ENCODE measurements at regions not wholly inside any gene's neighbourhood (a gene's known extent, or its start where the extent isn't known, plus 50 kb on each side); places are given as distances from the start of the nearest gene placed in this dataset.
"Not testable (repeated sequence)": the region's sequence is repeated elsewhere in the genome, so short reads cannot be mapped to it uniquely, and the experiment has no call there.

DNA sequence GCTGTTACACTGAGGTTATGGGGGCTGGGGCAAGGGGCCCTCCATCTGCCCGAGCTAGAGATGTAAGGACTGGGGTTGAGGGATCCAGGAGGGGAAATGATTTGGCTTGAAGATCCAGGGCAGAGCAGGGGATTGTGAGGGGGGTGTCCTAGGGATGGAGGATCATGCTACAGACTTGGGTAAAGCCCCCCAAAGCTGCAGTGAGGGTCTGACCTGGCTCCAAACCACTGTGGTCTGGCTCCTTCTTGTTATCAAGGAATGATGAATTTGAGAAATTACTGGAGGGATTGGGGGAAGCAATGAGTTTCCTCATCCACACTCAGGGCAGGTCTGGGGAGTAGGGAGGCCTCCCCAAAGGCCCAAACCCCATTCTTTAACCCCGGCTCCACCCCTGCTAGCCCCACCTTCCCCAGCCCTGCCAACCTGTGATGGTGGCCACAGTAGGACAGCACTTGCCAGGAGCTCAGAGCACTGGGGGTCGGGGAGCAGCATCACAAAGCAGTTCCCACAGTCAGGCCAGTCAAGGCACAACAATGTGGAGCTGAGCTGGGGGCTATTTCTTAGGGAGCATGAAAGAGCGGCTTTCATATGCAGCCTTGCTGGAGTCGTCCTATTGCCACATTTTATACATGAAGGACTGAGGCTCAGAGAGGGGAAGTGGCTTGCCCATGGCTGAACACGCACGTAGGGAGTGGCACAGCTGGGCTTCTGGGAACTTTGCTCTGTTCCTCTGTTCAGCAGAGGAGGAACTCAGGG lies 165.5 kb downstream of the EFNB1 start:
- no peak for DNase-seq

GRCh38 chrX:68992821-68993397 lies 164.1 kb downstream of the EFNB1 start:
- no peak for DNase-seq

DNA sequence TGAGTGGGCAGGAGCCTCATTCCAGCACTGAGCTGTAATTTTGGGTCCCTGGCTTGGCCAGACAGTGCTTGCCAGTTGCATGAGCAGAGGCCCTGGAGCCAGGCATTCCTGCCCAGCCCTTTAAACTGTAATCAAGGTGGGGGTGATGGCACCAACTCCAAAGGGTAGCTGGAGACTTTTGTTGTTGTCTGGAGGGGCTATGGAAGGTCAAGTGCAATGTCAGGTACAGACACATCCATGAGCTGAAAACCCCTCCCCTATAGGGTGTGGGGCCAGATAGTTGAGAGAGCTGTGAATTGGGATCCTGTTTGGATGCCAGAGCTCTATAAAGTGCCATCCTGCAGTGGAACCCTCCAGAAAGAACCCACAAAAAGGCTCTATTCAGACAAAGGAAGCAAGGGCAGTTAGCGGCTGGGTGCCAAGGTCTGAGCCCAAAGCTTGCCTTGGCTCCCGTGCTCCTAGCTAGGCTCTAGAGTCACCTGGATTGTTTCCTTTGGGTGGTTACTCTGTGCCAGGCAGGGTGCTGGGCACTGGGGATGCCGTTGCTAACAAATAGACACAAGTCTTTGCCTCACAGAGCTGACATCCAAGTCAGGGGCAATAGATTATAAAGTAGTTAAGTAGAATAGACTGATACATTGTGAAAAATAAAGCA lies 163.0 kb downstream of the EFNB1 start:
- no peak for DNase-seq

- no peak for DNase-seq
Observed at GRCh38 chrX:68990948-68991347, 162.1 kb downstream of the EFNB1 start.

- no peak for DNase-seq
Observed at GRCh38 chrX:68989865-68990606, 161.2 kb downstream of the EFNB1 start.

GRCh38 chrX:68989456-68989855 lies 160.6 kb downstream of the EFNB1 start:
- DNase-seq, result no peak

- DNase-seq, result no peak
Observed at GRCh38 chrX:68988865-68989264, 160.0 kb downstream of the EFNB1 start.

DNA sequence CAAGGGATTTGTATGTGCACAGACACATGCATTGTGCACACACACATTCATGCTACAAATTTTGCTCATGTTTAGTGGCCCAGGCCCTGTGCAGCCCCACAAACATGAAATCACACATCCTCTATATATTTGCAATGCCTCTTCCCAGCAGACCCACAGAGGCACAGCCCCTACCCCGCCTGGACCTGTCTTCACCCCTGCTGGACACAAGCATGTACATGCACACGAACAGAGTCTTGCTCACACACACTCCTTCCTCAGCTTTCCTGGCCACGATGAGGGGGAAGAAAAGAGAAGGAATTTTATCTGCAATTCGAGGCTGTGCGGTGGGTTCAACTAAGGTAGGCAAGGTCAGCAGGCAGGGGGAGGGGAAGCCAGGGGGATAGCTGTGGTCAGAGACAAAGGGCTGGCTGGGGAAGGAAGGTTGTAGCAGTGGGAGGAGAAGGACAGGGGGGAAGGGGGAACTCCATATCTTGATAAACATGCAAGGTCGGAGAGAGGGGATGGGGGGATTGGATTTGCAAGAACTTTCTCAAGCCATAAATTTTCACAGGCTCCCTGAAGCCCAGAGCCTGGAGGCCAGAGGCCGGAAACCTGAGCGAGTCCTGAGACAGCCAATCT lies 156.4 kb downstream of the EFNB1 start:
- no peak for DNase-seq

DNA sequence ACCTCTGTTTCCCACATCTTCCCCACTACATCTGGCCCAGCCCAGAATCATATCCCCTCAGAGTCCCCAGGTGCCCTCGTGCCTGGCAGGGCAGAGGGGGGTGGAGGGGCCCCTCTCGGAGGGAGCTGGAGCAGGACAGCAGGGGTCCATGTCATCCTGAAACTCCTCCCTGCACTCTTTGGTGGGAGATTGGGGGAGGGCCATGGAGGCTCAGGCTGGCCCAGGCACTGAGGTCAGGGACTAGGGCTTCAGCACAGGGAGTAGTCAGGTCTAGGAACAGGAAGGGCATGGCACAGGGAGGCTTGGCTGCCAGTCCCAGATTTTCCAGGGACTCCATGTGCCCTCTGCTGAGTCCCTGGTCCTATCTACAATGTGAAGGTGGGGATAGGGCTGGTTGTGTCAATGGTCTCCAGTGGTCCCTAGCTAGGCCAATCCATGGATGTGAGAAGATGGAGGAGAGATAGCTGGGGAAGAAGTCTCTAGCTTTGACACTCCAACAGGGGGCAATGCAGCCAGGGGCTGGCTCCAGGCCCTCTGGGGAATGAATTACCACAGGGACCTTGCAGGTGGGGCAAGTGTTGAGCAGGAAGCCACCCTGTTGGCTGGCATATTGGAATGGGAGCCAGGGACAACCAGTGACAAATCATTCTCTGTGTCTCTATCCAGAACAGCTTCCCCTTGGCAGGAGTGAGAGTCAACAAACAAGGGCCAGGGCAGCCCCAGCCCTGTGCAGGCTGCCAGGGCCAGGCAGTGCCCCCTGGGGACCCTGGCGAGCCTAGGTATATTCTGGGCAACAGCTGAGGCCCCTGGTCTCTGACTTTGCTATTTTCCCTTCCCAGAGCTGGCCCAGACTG lies 154.4 kb downstream of the EFNB1 start:
- no peak for DNase-seq

DNA sequence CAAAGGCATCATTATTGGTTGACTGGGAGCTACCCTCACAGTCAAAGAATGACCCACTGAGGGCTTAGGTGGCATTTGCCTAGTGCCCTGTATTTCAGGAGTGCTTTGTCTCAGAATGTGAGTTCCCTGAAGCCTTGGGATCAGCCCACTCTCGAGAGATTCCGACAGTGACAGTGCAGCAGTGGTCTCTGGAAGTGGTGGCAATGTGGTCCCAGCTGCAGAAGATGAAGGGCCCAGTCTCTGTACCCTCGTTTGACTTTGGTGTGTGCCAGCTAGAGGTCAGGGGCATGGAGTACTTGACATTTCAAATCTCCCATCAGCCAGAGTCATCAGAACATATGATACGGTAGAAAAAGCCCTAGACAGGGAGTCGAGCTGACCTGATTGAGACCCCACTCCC lies 153.7 kb downstream of the EFNB1 start:
- no peak for DNase-seq

DNA sequence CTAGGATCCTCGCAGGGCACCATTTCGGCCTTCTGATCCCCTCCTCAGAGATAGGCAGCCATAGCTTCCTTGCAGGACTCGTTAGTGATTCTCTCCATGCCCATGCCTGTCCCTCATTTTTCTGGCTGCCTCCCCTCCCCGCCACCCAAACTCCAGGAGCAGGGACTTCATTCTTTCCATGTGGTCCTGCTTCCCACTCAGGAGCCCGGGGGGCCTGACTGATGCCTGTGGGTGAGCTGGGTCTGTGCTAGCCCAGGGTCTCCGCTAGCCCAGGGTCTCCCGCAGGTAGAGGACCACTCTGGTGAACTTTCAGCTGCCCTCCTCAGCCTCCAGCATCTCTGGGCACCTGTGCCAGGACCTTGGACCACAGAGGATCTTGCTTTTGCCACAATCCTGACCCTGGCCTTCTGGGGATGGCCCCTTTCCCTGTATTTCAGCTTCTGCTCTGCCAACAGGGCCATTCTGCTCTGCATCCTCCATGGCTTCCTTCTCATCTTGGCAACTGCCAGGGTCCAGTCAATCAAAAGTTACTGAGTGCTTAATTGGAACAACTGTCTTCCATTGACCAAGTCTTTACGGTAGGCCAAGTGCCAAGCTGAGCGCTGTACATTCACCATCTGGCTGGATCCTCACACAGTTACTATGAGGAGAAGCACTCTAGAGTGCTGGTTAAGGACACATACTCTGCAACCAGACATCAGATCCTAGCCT lies 152.2 kb downstream of the EFNB1 start:
- no peak for DNase-seq

GRCh38 chrX:68978655-68979054 lies 149.8 kb downstream of the EFNB1 start:
- DNase-seq, result no peak

DNA sequence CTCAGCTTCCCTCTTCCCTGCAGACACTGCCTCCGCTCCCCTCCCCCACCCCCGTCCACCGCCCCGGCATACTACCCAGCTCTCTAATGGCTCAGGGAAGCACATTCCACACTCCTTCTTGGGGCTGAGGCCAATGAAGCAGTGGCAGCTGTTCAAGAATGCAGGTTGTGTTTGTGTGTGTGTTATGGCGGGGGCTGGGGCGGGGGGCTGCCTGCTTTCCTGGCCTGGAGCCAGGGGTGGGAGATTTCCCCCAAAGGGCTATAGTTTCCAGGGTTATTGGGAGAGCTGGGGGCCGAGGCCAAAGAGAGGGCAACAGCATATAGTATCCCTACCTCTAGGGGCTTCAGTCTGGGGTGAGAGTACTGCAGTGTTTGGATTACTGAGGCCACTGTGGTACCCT lies 149.4 kb downstream of the EFNB1 start:
- no peak for DNase-seq

GRCh38 chrX:68953331-68953730 lies 124.5 kb downstream of the EFNB1 start:
- no peak for DNase-seq

DNA sequence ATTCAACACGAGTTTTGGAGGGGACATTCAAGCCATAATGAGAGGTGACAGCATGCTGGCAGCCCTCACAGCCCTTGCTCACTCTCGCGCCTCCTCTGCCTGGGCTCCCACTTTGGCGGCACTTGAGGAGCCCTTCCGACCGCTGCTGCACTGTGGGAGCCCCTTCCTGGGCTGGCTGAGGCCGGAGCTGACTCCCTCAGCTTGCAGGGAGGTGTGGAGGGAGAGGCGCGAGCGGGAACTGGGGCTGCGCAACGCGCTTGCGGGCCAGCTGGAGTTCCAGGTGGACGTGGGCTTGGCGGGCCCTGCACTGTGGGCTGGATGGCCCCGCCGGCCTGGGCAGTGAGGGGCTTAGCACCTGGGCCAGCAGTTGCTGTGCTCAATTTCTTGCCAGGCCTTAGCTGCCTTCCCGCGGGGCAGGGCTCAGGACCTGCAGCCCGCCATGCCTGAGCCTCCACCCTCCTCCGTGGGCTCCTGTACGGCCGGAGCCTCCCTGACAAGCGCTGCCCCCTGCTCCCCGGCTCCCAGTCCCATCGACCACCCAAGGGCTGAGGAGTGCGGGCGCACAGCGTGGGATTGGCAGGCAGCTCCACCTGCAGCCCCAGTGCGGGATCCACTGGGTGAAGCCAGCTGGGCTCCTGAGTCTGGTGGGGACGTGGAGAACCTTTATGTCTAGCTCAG lies 123.3 kb downstream of the EFNB1 start:
- not testable (repeated sequence) for DNase-seq

- DNase-seq, result no peak
Observed at GRCh38 chrX:68950937-68951336, 122.1 kb downstream of the EFNB1 start.

DNA sequence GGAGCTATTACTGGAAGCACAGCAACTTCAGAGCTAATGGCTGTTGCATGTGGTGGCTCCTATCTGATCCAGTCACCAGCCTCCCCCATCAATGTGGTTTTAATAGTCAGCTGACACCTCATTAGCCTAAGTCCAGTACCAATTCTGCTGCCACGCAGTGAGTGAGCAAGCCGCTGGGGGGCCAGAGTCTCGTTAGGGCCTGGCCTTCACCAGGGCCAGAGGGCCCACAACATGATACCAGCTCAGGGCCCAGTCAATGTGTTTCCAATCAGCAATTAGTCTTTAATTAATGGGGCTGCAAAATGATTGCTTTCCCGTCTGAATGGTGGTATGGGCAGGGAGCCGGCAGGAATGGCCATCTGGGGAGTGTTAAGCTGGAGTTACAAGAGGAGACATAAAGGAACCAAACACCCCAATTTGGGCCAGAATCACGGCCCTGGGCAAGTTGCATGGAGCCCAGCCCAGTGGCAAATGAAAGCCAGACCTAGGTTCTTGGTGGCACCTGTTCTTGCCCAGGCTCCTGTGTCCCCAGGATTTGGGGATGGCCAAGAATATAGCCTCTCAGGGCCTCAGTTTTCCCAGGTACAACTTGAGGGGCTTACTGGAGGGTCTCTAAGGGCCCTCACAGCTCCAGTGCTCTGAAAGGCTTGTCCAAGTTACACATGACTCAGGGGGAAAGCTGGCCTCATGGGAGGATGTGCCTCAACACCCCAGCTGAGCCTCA lies 119.2 kb downstream of the EFNB1 start:
- no peak for DNase-seq

GRCh38 chrX:68945603-68946228 lies 116.9 kb downstream of the EFNB1 start:
- no peak for DNase-seq

- DNase-seq, result no peak
Observed at GRCh38 chrX:68945081-68945602, 116.3 kb downstream of the EFNB1 start.
